ENCODE measurements at regions not wholly inside any gene's neighbourhood (a gene's known extent, or its start where the extent isn't known, plus 50 kb on each side); places are given as distances from the start of the nearest gene placed in this dataset.
"Not testable (repeated sequence)": the region's sequence is repeated elsewhere in the genome, so short reads cannot be mapped to it uniquely, and the experiment has no call there.

- not testable (repeated sequence) for DNase-seq (ENCODE audit: low spot score)
These were observed 103.5 kb upstream of the AGAP9 start for GRCh38 chr10:47626975-47627374.

GRCh38 chr10:47622719-47623118 lies 99.3 kb upstream of the AGAP9 start:
- DNase-seq (ENCODE audit: low spot score) = not testable (repeated sequence)

DNA sequence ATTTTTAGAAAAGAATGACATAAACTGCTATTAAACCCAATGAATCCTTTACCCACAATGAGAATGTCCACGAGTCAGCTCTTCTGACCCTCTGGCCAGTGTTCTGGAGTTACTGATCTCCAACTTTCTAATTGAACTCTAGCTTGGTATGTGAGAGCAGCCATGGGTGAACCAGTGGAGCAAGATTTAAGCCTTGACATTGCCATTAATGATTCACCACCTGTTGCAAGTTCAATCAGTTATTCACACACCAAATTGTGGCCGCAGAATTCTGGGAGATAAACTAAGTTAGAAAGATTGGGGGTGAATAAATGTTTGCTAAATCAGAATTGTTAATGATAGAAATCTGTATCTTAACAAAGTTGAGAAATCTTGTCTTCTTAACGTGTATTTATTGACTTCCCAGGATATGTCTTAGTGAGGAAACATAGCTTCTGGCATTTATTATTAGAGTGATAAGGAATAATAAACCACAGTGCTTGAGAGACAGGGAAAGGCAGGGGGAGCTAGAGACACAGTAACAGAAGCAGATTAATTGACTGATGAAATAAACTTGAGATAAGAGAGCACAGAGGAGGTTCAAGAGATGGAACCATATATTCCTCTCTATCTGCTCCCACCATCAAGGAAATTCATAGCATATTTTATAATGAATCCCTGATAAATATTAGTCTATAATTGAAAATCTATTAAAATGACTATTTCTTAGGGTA lies 96.0 kb upstream of the AGAP9 start:
- DNase-seq (ENCODE audit: low spot score) = not testable (repeated sequence)

- not testable (repeated sequence) for DNase-seq (ENCODE audit: low spot score)
These were observed 85.9 kb upstream of the AGAP9 start for GRCh38 chr10:47609311-47609710.

DNA sequence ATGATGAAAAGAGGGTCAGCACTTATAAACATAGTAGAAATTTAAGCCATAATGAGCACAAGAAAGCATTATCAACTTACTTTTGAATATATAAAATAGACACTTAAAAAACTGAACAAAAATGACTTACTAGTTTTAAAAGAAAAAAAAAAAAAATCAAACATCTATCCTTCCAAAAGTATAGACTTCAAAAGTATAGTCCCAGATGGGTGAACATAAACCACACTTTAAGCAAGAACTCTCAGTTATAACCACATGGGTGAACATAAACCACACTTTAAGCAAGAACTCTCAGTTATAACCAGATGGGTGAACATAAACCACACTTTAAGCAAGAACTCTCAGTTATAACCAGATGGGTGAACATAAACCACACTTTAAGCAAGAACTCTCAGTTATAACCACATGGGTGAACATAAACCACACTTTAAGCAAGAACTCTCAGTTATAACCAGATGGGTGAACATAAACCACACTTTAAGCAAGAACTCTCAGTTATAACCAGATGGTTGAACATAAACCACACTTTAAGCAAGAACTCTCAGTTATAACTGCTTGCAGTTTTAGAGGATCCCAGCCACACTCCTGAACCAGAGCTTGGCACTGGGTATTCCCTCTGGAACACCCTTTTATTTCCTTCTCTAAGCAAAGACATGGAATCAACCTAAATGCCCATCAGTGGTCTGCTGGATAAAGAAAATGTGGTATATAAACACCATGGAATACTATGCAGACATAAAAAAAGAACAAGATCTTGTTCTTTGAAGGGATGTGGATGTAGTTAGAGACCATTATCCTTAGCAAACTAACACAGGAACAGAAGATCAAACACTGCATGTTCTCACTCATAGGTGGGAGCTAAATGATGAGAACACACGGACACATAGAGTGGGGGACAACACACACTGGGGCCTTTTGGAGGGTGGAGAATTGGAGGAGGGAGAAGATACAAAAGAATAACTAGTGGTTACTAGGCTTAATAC lies 82.6 kb upstream of the AGAP9 start:
- not testable (repeated sequence) for DNase-seq (ENCODE audit: low spot score)

GRCh38 chr10:47600604-47601003 lies 77.2 kb upstream of the AGAP9 start:
- not testable (repeated sequence) for DNase-seq (ENCODE audit: low spot score)

GRCh38 chr10:47600127-47600526 lies 76.7 kb upstream of the AGAP9 start:
- DNase-seq (ENCODE audit: low spot score) = not testable (repeated sequence)

DNA sequence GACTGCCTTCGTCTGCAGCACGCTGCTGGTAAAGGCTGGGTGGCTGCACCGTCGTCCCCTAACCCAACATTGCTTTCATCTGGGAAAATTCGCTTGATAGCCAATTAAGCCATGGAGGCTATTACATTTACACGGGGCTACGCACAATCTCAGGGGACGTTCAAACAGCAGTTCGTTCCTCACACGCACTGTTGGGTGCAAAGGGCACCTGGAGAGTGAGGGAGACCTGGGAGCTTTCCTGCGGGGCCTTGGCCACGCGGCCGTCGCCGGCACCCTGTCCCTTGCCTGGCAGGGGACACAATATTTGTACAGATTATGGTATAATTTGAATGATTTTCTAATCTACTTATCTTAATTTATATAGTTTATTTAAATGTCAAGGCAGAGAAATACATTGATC lies 76.2 kb upstream of the AGAP9 start:
- not testable (repeated sequence) for DNase-seq (ENCODE audit: low spot score)

DNA sequence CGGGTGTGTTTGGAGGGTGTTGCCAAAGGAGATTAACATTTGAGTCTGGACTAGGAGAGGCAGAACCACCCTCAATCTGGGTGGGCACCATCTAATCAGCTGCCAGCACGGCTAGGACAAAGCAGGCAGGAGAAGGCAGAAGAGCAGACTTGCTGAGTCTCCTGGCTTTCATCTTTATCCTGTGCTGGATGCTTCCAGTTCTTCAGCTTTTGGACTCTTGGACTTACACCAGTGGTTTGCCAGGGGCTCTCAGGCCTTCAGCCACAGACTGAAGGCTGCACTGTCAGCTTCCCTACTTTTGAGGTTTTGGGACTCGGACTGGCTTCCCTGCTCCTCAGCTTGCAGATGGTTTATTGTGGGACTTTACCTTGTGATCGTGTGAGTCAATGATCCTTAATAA lies 70.4 kb upstream of the AGAP9 start:
- not testable (repeated sequence) for DNase-seq (ENCODE audit: low spot score)

- DNase-seq (ENCODE audit: low spot score) = not testable (repeated sequence)
These were observed 69.7 kb upstream of the AGAP9 start for GRCh38 chr10:47593129-47593528.

DNA sequence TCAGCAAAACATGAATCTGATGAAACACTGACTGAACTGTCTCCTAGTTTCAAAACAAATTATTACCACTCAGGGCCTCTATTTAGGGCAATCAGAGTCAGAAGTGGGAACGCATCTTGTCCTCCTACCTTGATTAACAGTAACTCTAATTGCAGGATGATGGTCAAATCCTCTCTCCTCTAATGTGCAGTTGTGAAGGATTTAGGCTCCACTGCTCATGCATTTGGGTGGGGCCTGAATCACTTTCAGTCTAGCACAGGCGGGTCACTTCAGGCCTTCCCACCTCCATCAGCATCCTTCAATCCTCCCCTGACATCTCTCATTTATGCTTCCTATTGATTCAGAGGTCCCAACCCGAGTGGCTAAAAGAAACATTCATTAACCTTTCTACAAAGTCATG lies 67.5 kb upstream of the AGAP9 start:
- DNase-seq (ENCODE audit: low spot score) = not testable (repeated sequence)

- not testable (repeated sequence) for DNase-seq (ENCODE audit: low spot score)
These were observed 67.1 kb upstream of the AGAP9 start for GRCh38 chr10:47590534-47590933.

DNA sequence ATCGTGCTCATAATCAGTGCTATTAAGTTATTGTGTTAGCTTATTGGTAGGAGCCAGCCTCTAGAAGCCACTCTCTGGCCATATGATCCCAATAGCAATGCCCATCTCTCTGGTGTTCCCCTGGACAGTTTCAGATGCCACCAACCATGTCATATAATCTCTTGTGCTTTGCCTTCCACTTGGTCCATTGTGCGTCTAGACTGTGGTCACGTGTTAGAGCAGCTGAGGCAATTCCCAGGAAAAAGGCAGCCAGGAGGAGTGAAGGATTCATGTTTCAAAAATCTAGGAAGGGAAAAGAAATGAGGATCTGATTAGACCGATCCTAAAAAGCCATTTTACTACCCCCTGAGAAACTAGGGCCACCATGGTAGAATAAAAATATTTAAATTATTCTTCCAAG lies 58.6 kb upstream of the AGAP9 start:
- not testable (repeated sequence) for DNase-seq (ENCODE audit: low spot score)

- not testable (repeated sequence) for DNase-seq (ENCODE audit: low spot score)
These were observed 56.6 kb upstream of the AGAP9 start for GRCh38 chr10:47580063-47580462.

DNA sequence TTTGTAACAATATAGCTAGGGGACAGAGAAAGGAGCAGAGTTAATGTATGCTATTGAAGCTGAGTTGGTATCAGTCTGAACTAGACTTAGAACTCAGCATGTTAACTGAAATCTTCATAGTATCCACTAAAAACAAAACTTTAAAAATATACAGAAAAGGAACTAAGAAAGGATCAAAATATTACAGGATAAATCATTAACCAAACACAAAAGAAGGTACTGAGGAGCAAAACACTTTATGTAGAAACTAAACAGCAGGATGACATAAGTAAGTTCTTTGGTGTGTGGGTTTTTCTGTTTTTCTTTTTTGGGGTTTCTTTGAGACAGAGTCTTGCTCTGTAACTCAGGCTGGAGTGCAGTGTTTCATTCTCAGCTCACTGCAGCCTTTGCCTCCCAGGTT lies 55.1 kb upstream of the AGAP9 start:
- DNase-seq (ENCODE audit: low spot score) = not testable (repeated sequence)
